A549 (cell line): ENCODE measurements at regions not wholly inside any gene's neighbourhood (a gene's known extent, or its start where the extent isn't known, plus 50 kb on each side); places are given as distances from the start of the nearest gene placed in this dataset.

Experiments
- ATAC-seq, 2 experiments: fragments of 200-7000 bp in 1 of 2; fragments of >200 bp in 1 of 2; cut with Nextera tagmentation in 1 of 2; cut with Tn5 transposase in 1 of 2; 3 replicates each; pipeline versions ENCODE4 v1.8.0 to v1.9.1; 2018 to 2020; ENCODE audit warnings: mild to moderate bottlenecking in 1 of 2, moderate library complexity in 1 of 2
- CTCF ChIA-PET: fragments of 300-600 bp; sonication (Branson Sonifier 250); formaldehyde crosslinking; extraction: SDS; loops from one replicate; lab custom pipeline; 2021; ENCODE audit warnings: antibody characterized with exemption, inconsistent platforms; lab: Yijun Ruan, JAX
- POLR2A ChIA-PET: fragments of 350-600 bp; formaldehyde crosslinking; extraction: SDS; loops from one replicate; lab custom pipeline; 2021; ENCODE audit warnings: antibody characterized with exemption, inconsistent platforms; lab: Yijun Ruan, JAX
- DNase-seq, 2 experiments: peaks; one replicate each; pipeline versions ENCODE4 v3.0.0 to v3.0.0-alpha.2; 2011 to 2016; ENCODE audit warnings: low read depth in 1 of 2, low spot score in 1 of 2
- FAIRE-seq: peaks from 2 replicates; lab custom pipeline; 2011; peaks lifted over from hg19 to GRCh38; lab: Jason Lieb, UNC
- H3K27ac ChIP-seq, 2 experiments: fragments of >200 bp; sonication (Bioruptor Twin); formaldehyde crosslinking; 3 replicates each; pipeline ENCODE4 v1.5.1; 2016 to 2017
- H3K4me1 ChIP-seq: fragments of >200 bp; sonication (Bioruptor Twin); formaldehyde crosslinking; 3 replicates; pipeline ENCODE4 v1.6.1; 2016
- H3K4me2 ChIP-seq: fragments of >200 bp; sonication (Bioruptor Twin); formaldehyde crosslinking; 3 replicates; pipeline ENCODE4 v1.6.1; 2016
- H3K4me3 ChIP-seq: fragments of >200 bp; sonication (Bioruptor Twin); formaldehyde crosslinking; 3 replicates; pipeline ENCODE4 v1.5.1; 2016
- H3K9me3 ChIP-seq: fragments of >200 bp; sonication (Bioruptor Twin); formaldehyde crosslinking; 3 replicates; pipeline ENCODE4 v1.6.1; 2016
- ATOH8 ChIP-seq: fragments of 250-450 bp; sonication (Bioruptor Pico); IDR thresholded peaks from 2 replicates; pipeline ENCODE4 v1.5.0; 2020; ENCODE audit warnings: low read depth, mild to moderate bottlenecking, moderate library complexity
- CBX2 ChIP-seq: fragments of 200-600 bp; sonication (generic); IDR thresholded peaks from 2 replicates; pipeline ENCODE4 v1.6.1; 2016; ENCODE audit warnings: low read depth, mild to moderate bottlenecking, borderline replicate concordance
- CEBPB ChIP-seq, 2 experiments: fragments of >200 bp in 1 of 2; sonication (Bioruptor Twin) in 1 of 2; formaldehyde crosslinking in 1 of 2; IDR thresholded peaks; 2 replicates each; pipeline ENCODE4 v1.6.1; 2012 to 2016
- CTCF ChIP-seq: fragments of >200 bp; sonication (Bioruptor Twin); formaldehyde crosslinking; IDR thresholded peaks from 3 replicates; pipeline ENCODE4 v1.5.1; 2016
- EP300 ChIP-seq, 2 experiments: fragments of >200 bp; sonication (Bioruptor Twin); formaldehyde crosslinking; IDR thresholded peaks; 2 replicates in 1 of 2; 3 replicates in 1 of 2; pipeline ENCODE4 v1.6.1; 2016 to 2017
- GATA3 ChIP-seq: IDR thresholded peaks from 2 replicates; pipeline ENCODE4 v1.6.1; 2012; ENCODE audit warnings: borderline replicate concordance
- HDAC2 ChIP-seq: fragments of 200-600 bp; sonication (generic); IDR thresholded peaks from 2 replicates; pipeline ENCODE4 v1.6.1; 2016
- HMGXB4 ChIP-seq: fragments of 250-450 bp; sonication (Bioruptor Pico); IDR thresholded peaks from 2 replicates; pipeline ENCODE4 v1.5.0; 2021; ENCODE audit warnings: mild to moderate bottlenecking, moderate library complexity, borderline replicate concordance
- HOXA7 ChIP-seq: fragments of 250-450 bp; sonication (Bioruptor Pico); IDR thresholded peaks from 2 replicates; pipeline ENCODE4 v1.5.0; 2020; ENCODE audit warnings: mild to moderate bottlenecking, moderate library complexity
- HOXB5 ChIP-seq: fragments of 250-450 bp; sonication (Bioruptor Pico); IDR thresholded peaks from 2 replicates; pipeline ENCODE4 v1.5.0; 2020; ENCODE audit warnings: mild to moderate bottlenecking, moderate library complexity
- JUNB ChIP-seq: fragments of >200 bp; sonication (Bioruptor Twin); formaldehyde crosslinking; IDR thresholded peaks from 2 replicates; pipeline ENCODE4 v1.6.1; 2016
- KDM5A ChIP-seq: fragments of 200-600 bp; sonication (generic); IDR thresholded peaks from 2 replicates; pipeline ENCODE4 v1.6.1; 2016; ENCODE audit warnings: antibody characterized with exemption, mild to moderate bottlenecking
- MAFK ChIP-seq: fragments of 450-650 bp; IDR thresholded peaks from 2 replicates; pipeline ENCODE4 v1.6.1; 2014; ENCODE audit not compliant: partially characterized antibody
- MAX ChIP-seq: IDR thresholded peaks from 2 replicates; pipeline ENCODE4 v1.6.1; 2012
- MYC ChIP-seq: IDR thresholded peaks from 2 replicates; pipeline ENCODE4 v1.6.1; 2012; ENCODE audit warnings: mild to moderate bottlenecking, inconsistent platforms, low read length, improper control_type of control experiment, borderline replicate concordance
- NPAS2 ChIP-seq: fragments of 250-450 bp; sonication (Bioruptor Pico); IDR thresholded peaks from 2 replicates; pipeline ENCODE4 v1.8.0; 2022; ENCODE audit warnings: mild to moderate bottlenecking, moderate library complexity, borderline replicate concordance
- NR3C1 ChIP-seq: fragments of >200 bp; sonication (Bioruptor Twin); formaldehyde crosslinking; IDR thresholded peaks from 3 replicates; pipeline ENCODE4 v1.6.1; 2017
- POLR2A ChIP-seq: IDR thresholded peaks from 2 replicates; pipeline ENCODE4 v1.6.1; 2012; ENCODE audit warnings: mild to moderate bottlenecking, low read length
- RCOR1 ChIP-seq: fragments of 150-350 bp; IDR thresholded peaks from 2 replicates; pipeline ENCODE4 v1.6.1; 2014; ENCODE audit warnings: antibody characterized with exemption, low read length, low read depth
- RFX5 ChIP-seq: fragments of 450-650 bp; IDR thresholded peaks from 2 replicates; pipeline ENCODE4 v1.7.1; 2014; ENCODE audit warnings: antibody characterized with exemption, mild to moderate bottlenecking, moderate library complexity
- TFCP2L1 ChIP-seq: fragments of 250-450 bp; sonication (Bioruptor Pico); IDR thresholded peaks from 2 replicates; pipeline ENCODE4 v1.5.0; 2021; ENCODE audit warnings: mild to moderate bottlenecking
- USF2 ChIP-seq: fragments of 450-650 bp; IDR thresholded peaks from 2 replicates; pipeline ENCODE4 v1.6.1; 2014; ENCODE audit warnings: antibody characterized with exemption
- ZC3H11A ChIP-seq: fragments of 450-650 bp; IDR thresholded peaks from 2 replicates; pipeline ENCODE4 v1.6.1; 2014; ENCODE audit warnings: antibody characterized with exemption, mild to moderate bottlenecking
- ZFP36 ChIP-seq: fragments of 450-650 bp; IDR thresholded peaks from 2 replicates; pipeline ENCODE4 v1.6.1; 2014; ENCODE audit warnings: borderline replicate concordance; ENCODE audit not compliant: partially characterized antibody
- ZSCAN20 ChIP-seq: fragments of 250-450 bp; sonication (Bioruptor Pico); IDR thresholded peaks from 2 replicates; pipeline ENCODE4 v1.8.0; 2022; ENCODE audit warnings: mild to moderate bottlenecking, moderate library complexity
- WGBS: methylation state at CpG from one replicate; pipeline ENCODE4 v1.1.6; 2017; ENCODE audit errors: missing lambda C conversion rate; 5-methylcytosine and 5-hydroxymethylcytosine counted together

- no peak for DNase-seq
- ChIA-PET CTCF (no interaction called here), POLR2A (no interaction called here)
- peak; percentile 48 for TF ChIP-seq MAFK
- TF ChIP-seq HOXA7 (CRISPR knock-in tag), result no peak
- FAIRE-seq, result no peak
- no peaks in the 10 kb centered on the region for H3K9me3 ChIP-seq
- WGBS, result 89% methylated on average over 4 of the region's 4 CpGs
- H3K4me3 ChIP-seq, result no peak overlapping the region
- H3K4me2 ChIP-seq, result no peak overlapping the region
- H3K27ac ChIP-seq, result no peak overlapping the region
- H3K4me1 ChIP-seq, result no peaks in the 10 kb centered on the region
- no peak for ATAC-seq
Measured at GRCh38 chr6:132898376-132898775, 84.0 kb downstream of the RPS12 start.

- 52% methylated on average over 2 of the region's 2 CpGs for WGBS
Measured at GRCh38 chr6:132900849-132901248, 86.5 kb downstream of the RPS12 start.

GRCh38 chr6:132902901-132903300 lies 88.5 kb downstream of the RPS12 start:
- H3K4me1 ChIP-seq, result no peaks in the 10 kb centered on the region
- FAIRE-seq (no peak), DNase-seq (no peak)
- TF ChIP-seq KDM5A (no peak), ATOH8 (CRISPR knock-in tag) (no peak), CBX2 (no peak), MYC (no peak), TFCP2L1 (CRISPR knock-in tag) (no peak)
- TF ChIP-seq, all 56 proteins: peak for 0
- no peak for ATAC-seq
- Histone ChIP-seq H3K4me2 (no peak overlapping the region), H3K9me3 (no peaks in the 10 kb centered on the region), H3K27ac (no peak overlapping the region), H3K4me3 (no peak overlapping the region)
- ChIA-PET CTCF (no interaction called here), POLR2A (no interaction called here)
- 68% methylated on average over 6 of the region's 6 CpGs for WGBS

More at GRCh38 chr6:132900849-132901248, 86.5 kb downstream of the RPS12 start:
- no peak overlapping the region for H3K4me3 ChIP-seq
- POLR2A ChIA-PET, result no interaction called here
- H3K27ac ChIP-seq, result no peak overlapping the region
- FAIRE-seq (no peak), ATAC-seq (no peak), DNase-seq (no peak)
- H3K4me2 ChIP-seq, result no peak overlapping the region
- no peaks in the 10 kb centered on the region for H3K9me3 ChIP-seq
- H3K4me1 ChIP-seq, result no peaks in the 10 kb centered on the region
- TF ChIP-seq ZFP36 (no peak), ZSCAN20 (CRISPR knock-in tag) (no peak), EP300 (IDR thresholded peaks at IDR 0.05) (no peak), HDAC2 (no peak), RFX5 (no peak), USF2 (no peak), CTCF (no peak), POLR2A (no peak), CEBPB (IDR thresholded peaks at IDR 0.05) (no peak), ZC3H11A (no peak), NPAS2 (CRISPR knock-in tag) (no peak), HOXB5 (CRISPR knock-in tag) (no peak), NR3C1 (no peak)
- CTCF ChIA-PET, result no interaction called here

- 43% methylated on average over 1 of the region's 1 CpG for WGBS
- ChIA-PET CTCF (no interaction called here), POLR2A (no interaction called here)
- ATAC-seq (no peak), DNase-seq (no peak), FAIRE-seq (no peak)
- Histone ChIP-seq H3K9me3 (no peaks in the 10 kb centered on the region), H3K27ac (no peak overlapping the region), H3K4me2 (no peak overlapping the region), H3K4me3 (no peak overlapping the region), H3K4me1 (no peaks in the 10 kb centered on the region)
- no peak for TF ChIP-seq GATA3
- TF ChIP-seq RFX5, result no peak
- TF ChIP-seq KDM5A, result no peak
- TF ChIP-seq HMGXB4, result no peak
- no peak for TF ChIP-seq RCOR1
- no peak for TF ChIP-seq TFCP2L1 (CRISPR knock-in tag)
- TF ChIP-seq JUNB, result no peak
- TF ChIP-seq MAX, result no peak
Measured at GRCh38 chr6:132907231-132907630, 92.9 kb downstream of the RPS12 start.
